ENCODE measurements at regions not wholly inside any gene's neighbourhood (a gene's known extent, or its start where the extent isn't known, plus 50 kb on each side); places are given as distances from the start of the nearest gene placed in this dataset.

DNA sequence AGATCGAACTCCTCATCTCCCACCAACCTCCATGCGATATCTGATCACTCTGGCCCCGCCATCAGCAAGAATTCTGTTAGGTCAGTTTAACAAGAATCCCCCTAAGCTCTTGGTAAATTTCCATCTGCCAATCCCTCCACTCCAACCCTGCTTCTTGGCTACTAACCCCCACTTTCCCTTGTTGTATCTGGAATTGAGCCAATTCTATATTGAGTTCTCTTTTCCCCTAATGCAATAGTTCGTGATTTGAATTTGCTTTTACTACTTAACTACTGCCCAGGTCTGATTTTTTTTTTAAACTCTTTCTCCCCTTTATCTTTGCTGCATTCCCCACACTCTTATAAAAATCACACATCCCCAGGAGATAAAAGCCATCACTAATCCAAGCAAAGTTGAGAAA lies 159.3 kb upstream of the STK17B start:
- Histone ChIP-seq H3K9ac (ENCODE audit: low read depth in 1 of 2, low read length in 2 of 2) (no peak overlapping the region), H3K36me3 (ENCODE audit: control insufficient read depth in 1 of 2, insufficient read depth in 2 of 2, low read length in 2 of 2) (no peaks in the 10 kb centered on the region), H3K27me3 (ENCODE audit: control insufficient read depth in 1 of 2, insufficient read depth in 2 of 2, low read length in 2 of 2) (no peaks in the 10 kb centered on the region), H3K4me1 (ENCODE audit: control insufficient read depth in 1 of 2, insufficient read depth in 2 of 2, low read length in 2 of 2) (no peaks in the 10 kb centered on the region), H3K4me3 (ENCODE audit: low read depth in 1 of 2, low read length in 2 of 2) (no peak overlapping the region), H3K27ac (ENCODE audit: low read depth, low read length) (no peak overlapping the region), H3K9me3 (ENCODE audit: control insufficient read depth in 1 of 2, low read length in 2 of 2) (no peaks in the 10 kb centered on the region)

DNA sequence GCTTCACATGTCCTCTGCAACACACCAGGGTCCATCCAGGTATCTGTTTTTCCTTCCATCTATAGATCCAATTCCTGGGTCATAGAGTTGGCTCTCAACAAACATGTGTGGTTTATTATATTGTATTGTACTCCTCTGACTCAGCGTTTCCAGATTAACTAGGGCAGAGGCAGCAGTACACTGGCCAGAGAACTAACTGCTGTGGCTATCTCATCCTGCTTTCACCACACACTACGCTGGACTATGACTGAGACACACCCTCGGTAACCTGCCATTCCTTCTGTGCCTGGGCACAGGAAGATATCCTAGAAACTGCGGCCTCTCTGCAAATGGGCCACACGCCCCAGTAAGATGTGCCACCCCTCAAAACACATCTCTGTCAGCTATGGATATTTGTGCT lies 159.8 kb upstream of the STK17B start:
- Histone ChIP-seq H3K9ac (ENCODE audit: low read depth in 1 of 2, low read length in 2 of 2) (no peak overlapping the region), H3K36me3 (ENCODE audit: control insufficient read depth in 1 of 2, insufficient read depth in 2 of 2, low read length in 2 of 2) (no peaks in the 10 kb centered on the region), H3K27ac (ENCODE audit: low read depth, low read length) (no peak overlapping the region), H3K4me1 (ENCODE audit: control insufficient read depth in 1 of 2, insufficient read depth in 2 of 2, low read length in 2 of 2) (no peaks in the 10 kb centered on the region), H3K4me3 (ENCODE audit: low read depth in 1 of 2, low read length in 2 of 2) (no peak overlapping the region), H3K9me3 (ENCODE audit: control insufficient read depth in 1 of 2, low read length in 2 of 2) (no peaks in the 10 kb centered on the region), H3K27me3 (ENCODE audit: control insufficient read depth in 1 of 2, insufficient read depth in 2 of 2, low read length in 2 of 2) (no peaks in the 10 kb centered on the region)

DNA sequence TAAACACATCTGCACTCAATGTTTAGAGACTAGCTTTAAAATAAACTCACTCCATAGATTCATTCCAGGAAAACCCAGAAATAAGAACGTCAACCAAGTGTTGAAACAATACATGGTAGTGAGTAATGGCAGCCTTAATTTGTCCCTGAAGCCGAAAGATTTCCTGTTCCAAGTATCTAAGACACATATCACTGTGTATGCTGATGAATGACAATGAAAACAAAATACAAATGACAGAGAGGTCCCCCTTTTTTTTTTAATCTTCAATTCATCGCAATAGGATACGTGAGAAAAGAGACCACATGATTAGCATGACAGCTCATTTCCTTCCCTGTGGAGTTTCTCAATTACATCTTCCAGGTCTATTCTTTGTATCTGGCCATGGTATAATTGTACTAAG lies 160.5 kb upstream of the STK17B start:
- no peak overlapping the region for H3K4me3 ChIP-seq (ENCODE audit: low read depth in 1 of 2, low read length in 2 of 2)
- H3K9ac ChIP-seq (ENCODE audit: low read depth in 1 of 2, low read length in 2 of 2) = no peak overlapping the region
- H3K27ac ChIP-seq (ENCODE audit: low read depth, low read length) = no peak overlapping the region
- no peaks in the 10 kb centered on the region for H3K27me3 ChIP-seq (ENCODE audit: control insufficient read depth in 1 of 2, insufficient read depth in 2 of 2, low read length in 2 of 2)
- no peaks in the 10 kb centered on the region for H3K9me3 ChIP-seq (ENCODE audit: control insufficient read depth in 1 of 2, low read length in 2 of 2)
- H3K4me1 ChIP-seq (ENCODE audit: control insufficient read depth in 1 of 2, insufficient read depth in 2 of 2, low read length in 2 of 2) = no peaks in the 10 kb centered on the region
- H3K36me3 ChIP-seq (ENCODE audit: control insufficient read depth in 1 of 2, insufficient read depth in 2 of 2, low read length in 2 of 2) = no peaks in the 10 kb centered on the region

DNA sequence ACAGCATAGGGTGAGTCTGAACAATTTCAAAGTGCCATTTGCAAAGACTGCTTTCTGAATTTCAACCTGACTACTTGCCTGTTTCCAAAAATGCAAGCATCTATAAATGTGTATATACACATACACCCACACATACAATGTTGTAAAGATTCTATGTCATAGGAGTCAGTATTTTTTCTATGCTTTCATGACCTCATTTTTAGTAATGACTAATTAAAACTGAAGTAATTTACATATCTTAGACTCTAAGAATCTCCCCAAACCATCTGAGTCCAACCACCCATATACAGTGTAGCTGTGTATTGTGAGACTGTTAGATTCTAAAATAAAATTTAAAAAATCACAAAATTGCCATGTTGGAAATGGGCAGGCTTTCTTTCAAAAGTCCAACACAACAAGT lies 162.0 kb upstream of the STK17B start:
- Histone ChIP-seq H3K4me3 (ENCODE audit: low read depth in 1 of 2, low read length in 2 of 2) (no peak overlapping the region), H3K36me3 (ENCODE audit: control insufficient read depth in 1 of 2, insufficient read depth in 2 of 2, low read length in 2 of 2) (no peaks in the 10 kb centered on the region), H3K9me3 (ENCODE audit: control insufficient read depth in 1 of 2, low read length in 2 of 2) (no peaks in the 10 kb centered on the region), H3K27me3 (ENCODE audit: control insufficient read depth in 1 of 2, insufficient read depth in 2 of 2, low read length in 2 of 2) (no peaks in the 10 kb centered on the region), H3K4me1 (ENCODE audit: control insufficient read depth in 1 of 2, insufficient read depth in 2 of 2, low read length in 2 of 2) (no peaks in the 10 kb centered on the region), H3K27ac (ENCODE audit: low read depth, low read length) (no peak overlapping the region), H3K9ac (ENCODE audit: low read depth in 1 of 2, low read length in 2 of 2) (no peak overlapping the region)

DNA sequence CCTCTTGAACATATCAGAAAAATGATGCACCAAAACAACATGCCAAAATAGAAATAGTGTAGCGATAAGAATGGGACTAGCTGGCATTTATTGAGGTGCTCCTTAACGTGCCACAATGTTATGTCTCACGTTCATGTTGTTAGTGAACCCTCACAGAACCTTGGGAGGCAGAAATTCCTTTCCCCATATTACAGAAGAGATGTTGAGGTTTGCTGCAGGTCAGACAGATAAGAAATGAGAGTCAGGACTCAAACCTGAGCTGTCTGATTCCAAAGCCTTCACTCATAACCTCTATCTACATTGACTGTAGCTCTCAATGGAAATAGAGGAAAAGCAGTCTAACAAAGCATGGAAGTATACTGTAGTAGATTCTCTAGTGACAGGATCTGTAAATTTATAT lies 163.3 kb upstream of the STK17B start:
- Histone ChIP-seq H3K9me3 (ENCODE audit: control insufficient read depth in 1 of 2, low read length in 2 of 2) (no peaks in the 10 kb centered on the region), H3K27ac (ENCODE audit: low read depth, low read length) (no peak overlapping the region), H3K9ac (ENCODE audit: low read depth in 1 of 2, low read length in 2 of 2) (no peak overlapping the region), H3K36me3 (ENCODE audit: control insufficient read depth in 1 of 2, insufficient read depth in 2 of 2, low read length in 2 of 2) (no peaks in the 10 kb centered on the region), H3K4me1 (ENCODE audit: control insufficient read depth in 1 of 2, insufficient read depth in 2 of 2, low read length in 2 of 2) (no peaks in the 10 kb centered on the region), H3K27me3 (ENCODE audit: control insufficient read depth in 1 of 2, insufficient read depth in 2 of 2, low read length in 2 of 2) (no peaks in the 10 kb centered on the region), H3K4me3 (ENCODE audit: low read depth in 1 of 2, low read length in 2 of 2) (no peak overlapping the region)

DNA sequence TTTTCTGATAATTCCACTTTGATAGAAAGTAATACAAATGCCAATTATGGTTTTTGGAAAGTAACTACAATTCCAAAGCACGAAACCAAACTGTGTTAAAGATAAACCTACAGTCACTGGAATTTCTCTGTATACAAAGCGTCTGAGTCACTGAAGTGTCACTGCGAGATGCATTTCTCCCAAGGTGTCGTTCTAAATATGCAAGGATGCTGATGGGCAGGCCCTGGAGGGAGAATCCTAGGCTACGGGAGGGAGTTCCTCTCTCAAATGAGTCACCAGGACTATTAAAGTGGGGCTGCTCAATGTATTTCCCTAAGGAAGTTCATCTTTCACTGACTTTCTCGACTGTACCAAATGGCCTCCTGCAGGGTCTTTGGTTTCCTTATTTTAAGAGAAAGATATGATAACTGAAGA lies 163.8 kb upstream of the STK17B start:
- no peaks in the 10 kb centered on the region for H3K4me1 ChIP-seq (ENCODE audit: control insufficient read depth in 1 of 2, insufficient read depth in 2 of 2, low read length in 2 of 2)
- no peaks in the 10 kb centered on the region for H3K27me3 ChIP-seq (ENCODE audit: control insufficient read depth in 1 of 2, insufficient read depth in 2 of 2, low read length in 2 of 2)
- no peaks in the 10 kb centered on the region for H3K36me3 ChIP-seq (ENCODE audit: control insufficient read depth in 1 of 2, insufficient read depth in 2 of 2, low read length in 2 of 2)
- H3K27ac ChIP-seq (ENCODE audit: low read depth, low read length) = no peak overlapping the region
- no peak overlapping the region for H3K9ac ChIP-seq (ENCODE audit: low read depth in 1 of 2, low read length in 2 of 2)
- H3K4me3 ChIP-seq (ENCODE audit: low read depth in 1 of 2, low read length in 2 of 2) = no peak overlapping the region
- no peaks in the 10 kb centered on the region for H3K9me3 ChIP-seq (ENCODE audit: control insufficient read depth in 1 of 2, low read length in 2 of 2)

DNA sequence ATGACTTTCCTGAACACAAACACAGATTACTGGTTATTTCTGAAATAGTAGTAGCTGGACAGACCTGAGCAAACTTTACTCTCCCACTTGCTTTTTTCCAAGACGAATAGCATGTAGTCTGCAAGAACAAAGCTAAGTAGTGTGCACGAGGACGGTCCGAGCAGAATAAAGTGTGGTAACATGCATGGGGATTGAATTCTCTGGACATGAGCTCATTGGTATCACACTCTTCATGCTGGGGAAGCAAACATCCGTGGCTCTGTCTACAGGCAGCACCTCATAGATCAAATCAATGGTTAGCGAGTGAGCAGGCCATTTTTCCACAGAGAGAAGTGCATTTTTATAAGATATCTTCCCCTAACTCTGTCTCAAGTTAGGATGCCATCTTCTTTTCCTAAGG lies 164.8 kb upstream of the STK17B start:
- no peaks in the 10 kb centered on the region for H3K36me3 ChIP-seq (ENCODE audit: control insufficient read depth in 1 of 2, insufficient read depth in 2 of 2, low read length in 2 of 2)
- H3K27me3 ChIP-seq (ENCODE audit: control insufficient read depth in 1 of 2, insufficient read depth in 2 of 2, low read length in 2 of 2) = no peaks in the 10 kb centered on the region
- H3K4me1 ChIP-seq (ENCODE audit: control insufficient read depth in 1 of 2, insufficient read depth in 2 of 2, low read length in 2 of 2) = no peaks in the 10 kb centered on the region
- H3K9me3 ChIP-seq (ENCODE audit: control insufficient read depth in 1 of 2, low read length in 2 of 2) = no peaks in the 10 kb centered on the region
- no peak overlapping the region for H3K9ac ChIP-seq (ENCODE audit: low read depth in 1 of 2, low read length in 2 of 2)
- H3K4me3 ChIP-seq (ENCODE audit: low read depth in 1 of 2, low read length in 2 of 2) = no peak overlapping the region
- no peak overlapping the region for H3K27ac ChIP-seq (ENCODE audit: low read depth, low read length)

DNA sequence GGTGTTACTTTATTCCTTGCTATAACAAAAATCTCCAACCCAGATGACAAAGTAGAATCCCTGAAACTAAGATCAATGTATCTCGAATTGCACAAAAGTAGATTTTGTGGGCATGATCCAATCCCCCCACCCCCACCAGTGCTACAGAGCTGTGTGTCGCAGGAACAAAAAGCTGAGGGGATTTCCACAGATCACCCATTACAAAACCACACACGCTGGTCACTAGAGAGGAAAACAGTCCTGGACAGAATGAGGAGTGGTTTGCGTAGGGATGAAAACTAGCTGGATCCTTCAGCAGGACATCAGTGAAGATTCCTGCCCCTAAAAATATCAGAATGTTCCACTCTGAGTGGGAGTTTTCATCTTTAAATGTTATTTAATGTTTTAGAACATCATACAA lies 165.3 kb upstream of the STK17B start:
- no peaks in the 10 kb centered on the region for H3K36me3 ChIP-seq (ENCODE audit: control insufficient read depth in 1 of 2, insufficient read depth in 2 of 2, low read length in 2 of 2)
- H3K9ac ChIP-seq (ENCODE audit: low read depth in 1 of 2, low read length in 2 of 2) = no peak overlapping the region
- no peaks in the 10 kb centered on the region for H3K27me3 ChIP-seq (ENCODE audit: control insufficient read depth in 1 of 2, insufficient read depth in 2 of 2, low read length in 2 of 2)
- no peak overlapping the region for H3K27ac ChIP-seq (ENCODE audit: low read depth, low read length)
- H3K4me1 ChIP-seq (ENCODE audit: control insufficient read depth in 1 of 2, insufficient read depth in 2 of 2, low read length in 2 of 2) = no peaks in the 10 kb centered on the region
- H3K4me3 ChIP-seq (ENCODE audit: low read depth in 1 of 2, low read length in 2 of 2) = no peak overlapping the region
- no peaks in the 10 kb centered on the region for H3K9me3 ChIP-seq (ENCODE audit: control insufficient read depth in 1 of 2, low read length in 2 of 2)

DNA sequence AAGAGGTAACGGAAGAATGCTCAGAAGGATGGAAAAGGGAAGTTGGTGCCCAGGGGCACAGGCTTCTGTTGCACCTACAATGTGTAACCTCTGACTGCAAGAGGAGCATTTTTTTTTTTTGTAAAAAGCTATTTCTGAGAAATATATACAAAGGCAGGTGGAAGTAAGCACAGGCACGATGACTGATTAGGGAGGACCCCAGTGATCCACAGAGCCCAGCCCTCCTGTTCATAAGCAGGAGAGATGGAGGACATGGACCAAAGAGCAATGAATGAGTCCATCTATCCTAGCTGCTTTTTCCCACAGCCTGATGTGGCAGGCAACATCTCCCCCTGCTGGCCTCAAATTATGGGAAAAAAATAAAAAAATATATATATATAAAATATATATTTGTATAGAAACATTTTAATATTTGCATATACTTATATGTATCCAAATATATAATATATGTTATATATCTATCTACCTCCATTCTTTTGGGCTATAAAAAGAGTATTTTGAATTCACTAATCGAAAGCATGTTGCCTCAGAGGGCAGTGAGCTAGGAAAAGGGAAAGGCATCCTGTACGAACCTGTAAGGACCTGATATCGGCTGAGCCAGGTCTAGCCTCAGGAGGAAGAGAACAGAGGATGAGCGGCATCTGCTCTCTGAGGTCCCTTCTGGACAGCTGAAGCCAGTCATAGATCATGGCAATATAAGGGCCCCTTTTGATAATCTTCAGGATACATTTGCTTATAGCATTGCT lies 166.0 kb upstream of the STK17B start:
- no peaks in the 10 kb centered on the region for H3K36me3 ChIP-seq (ENCODE audit: control insufficient read depth in 1 of 2, insufficient read depth in 2 of 2, low read length in 2 of 2)
- H3K27ac ChIP-seq (ENCODE audit: low read depth, low read length) = no peak overlapping the region
- H3K9ac ChIP-seq (ENCODE audit: low read depth in 1 of 2, low read length in 2 of 2) = no peak overlapping the region
- no peaks in the 10 kb centered on the region for H3K4me1 ChIP-seq (ENCODE audit: control insufficient read depth in 1 of 2, insufficient read depth in 2 of 2, low read length in 2 of 2)
- H3K27me3 ChIP-seq (ENCODE audit: control insufficient read depth in 1 of 2, insufficient read depth in 2 of 2, low read length in 2 of 2) = no peaks in the 10 kb centered on the region
- H3K9me3 ChIP-seq (ENCODE audit: control insufficient read depth in 1 of 2, low read length in 2 of 2) = no peaks in the 10 kb centered on the region
- H3K4me3 ChIP-seq (ENCODE audit: low read depth in 1 of 2, low read length in 2 of 2) = no peak overlapping the region

DNA sequence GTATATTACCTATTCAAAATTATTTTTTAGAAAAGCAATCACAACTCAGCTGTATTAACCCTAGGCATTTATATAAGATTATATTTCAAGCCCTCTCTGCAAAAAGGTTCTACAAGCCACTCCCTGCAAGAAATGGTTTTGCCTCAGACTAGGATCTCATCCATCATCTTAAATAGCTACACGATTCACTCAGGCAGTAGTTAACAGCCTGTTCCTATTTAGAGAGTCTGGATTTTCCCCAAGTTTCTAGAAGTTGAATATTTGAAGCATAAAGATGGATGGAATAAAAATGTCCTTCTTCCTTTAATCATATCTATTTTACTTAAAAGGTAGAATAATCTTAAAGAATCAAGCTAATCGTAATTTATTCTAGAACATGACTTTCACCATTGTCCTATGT lies 167.1 kb upstream of the STK17B start:
- H3K4me1 ChIP-seq (ENCODE audit: control insufficient read depth in 1 of 2, insufficient read depth in 2 of 2, low read length in 2 of 2) = no peaks in the 10 kb centered on the region
- no peaks in the 10 kb centered on the region for H3K9me3 ChIP-seq (ENCODE audit: control insufficient read depth in 1 of 2, low read length in 2 of 2)

More for the DNA sequence above, 167.1 kb upstream of the STK17B start:
- Histone ChIP-seq H3K27me3 (ENCODE audit: control insufficient read depth in 1 of 2, insufficient read depth in 2 of 2, low read length in 2 of 2) (no peaks in the 10 kb centered on the region), H3K9ac (ENCODE audit: low read depth in 1 of 2, low read length in 2 of 2) (no peak overlapping the region), H3K4me3 (ENCODE audit: low read depth in 1 of 2, low read length in 2 of 2) (no peak overlapping the region), H3K36me3 (ENCODE audit: control insufficient read depth in 1 of 2, insufficient read depth in 2 of 2, low read length in 2 of 2) (no peaks in the 10 kb centered on the region), H3K27ac (ENCODE audit: low read depth, low read length) (no peak overlapping the region)
